Hepatocyte (in vitro differentiated cells): ENCODE measurements at regions not wholly inside any gene's neighbourhood (a gene's known extent, or its start where the extent isn't known, plus 50 kb on each side); places are given as distances from the start of the nearest gene placed in this dataset.

Experiments
- DNase-seq: peaks from one replicate; pipeline ENCODE4 v3.0.0-alpha.2; 2016; ENCODE audit warnings: low spot score
- H2AFZ ChIP-seq: fragments of 200-600 bp; sonication (generic); 2 replicates; pipeline ENCODE4 v1.6.0; 2016; ENCODE audit warnings: antibody characterized with exemption, mild to moderate bottlenecking
- H3K27ac ChIP-seq: fragments of 200-600 bp; sonication (generic); 2 replicates; pipeline ENCODE4 v1.5.1; 2016; ENCODE audit warnings: mild to moderate bottlenecking
- H3K27me3 ChIP-seq: fragments of 200-600 bp; sonication (generic); 2 replicates; pipeline ENCODE4 v1.6.1; 2016
- H3K36me3 ChIP-seq: fragments of 200-600 bp; sonication (generic); replicated peaks from 2 replicates; pipeline ENCODE4 v1.5.1; 2016; ENCODE audit warnings: low read depth; ENCODE audit not compliant: insufficient read depth
- H3K4me1 ChIP-seq: fragments of 200-600 bp; sonication (generic); 2 replicates; pipeline ENCODE4 v1.5.1; 2016; ENCODE audit warnings: mild to moderate bottlenecking, moderate library complexity; ENCODE audit not compliant: insufficient read depth
- H3K4me2 ChIP-seq: fragments of 200-600 bp; sonication (generic); 2 replicates; pipeline ENCODE4 v1.6.0; 2016
- H3K4me3 ChIP-seq: fragments of 200-600 bp; sonication (generic); 2 replicates; pipeline ENCODE4 v1.5.1; 2016; ENCODE audit warnings: mild to moderate bottlenecking
- H3K79me2 ChIP-seq: fragments of 200-600 bp; sonication (generic); 2 replicates; pipeline ENCODE4 v1.6.0; 2017; ENCODE audit warnings: mild to moderate bottlenecking
- H3K9me2 ChIP-seq: fragments of 200-600 bp; sonication (generic); replicated peaks from 2 replicates; pipeline ENCODE4 v1.6.0; 2017; ENCODE audit warnings: mild to moderate bottlenecking; ENCODE audit not compliant: insufficient read depth
- H3K9me3 ChIP-seq: fragments of 200-600 bp; sonication (generic); 2 replicates; pipeline ENCODE4 v1.5.1; 2016; ENCODE audit warnings: low read depth, mild to moderate bottlenecking
- H4K20me1 ChIP-seq: fragments of 200-600 bp; sonication (generic); 2 replicates; pipeline ENCODE4 v1.6.0; 2016; ENCODE audit warnings: mild to moderate bottlenecking; ENCODE audit not compliant: insufficient read depth, poor library complexity, severe bottlenecking
- EZH2 ChIP-seq: fragments of 200-600 bp; sonication (generic); IDR thresholded peaks from 2 replicates; pipeline ENCODE4 v1.6.1; 2016; ENCODE audit warnings: antibody characterized with exemption, mild to moderate bottlenecking, borderline replicate concordance
- EZH2phosphoT487 ChIP-seq: fragments of 200-600 bp; sonication (generic); IDR thresholded peaks from one replicate; pipeline ENCODE4 v1.6.1; 2018; ENCODE audit warnings: antibody characterized with exemption, mild to moderate bottlenecking, low read depth, moderate library complexity; ENCODE audit not compliant: unreplicated experiment, severe bottlenecking
- WGBS: methylation state at CpG from one replicate; pipeline ENCODE4 v1.1.6; 2016; ENCODE audit warnings: low lambda C conversion rate; ENCODE audit errors: missing lambda C conversion rate; 5-methylcytosine and 5-hydroxymethylcytosine counted together
- TF ChIP-seq, protein P1 (sequence below): fragments of 200-600 bp; sonication (generic); IDR thresholded peaks from 2 replicates; pipeline ENCODE4 v1.5.1; 2016; ENCODE audit warnings: antibody characterized with exemption, mild to moderate bottlenecking; ENCODE audit not compliant: poor library complexity

DNA sequence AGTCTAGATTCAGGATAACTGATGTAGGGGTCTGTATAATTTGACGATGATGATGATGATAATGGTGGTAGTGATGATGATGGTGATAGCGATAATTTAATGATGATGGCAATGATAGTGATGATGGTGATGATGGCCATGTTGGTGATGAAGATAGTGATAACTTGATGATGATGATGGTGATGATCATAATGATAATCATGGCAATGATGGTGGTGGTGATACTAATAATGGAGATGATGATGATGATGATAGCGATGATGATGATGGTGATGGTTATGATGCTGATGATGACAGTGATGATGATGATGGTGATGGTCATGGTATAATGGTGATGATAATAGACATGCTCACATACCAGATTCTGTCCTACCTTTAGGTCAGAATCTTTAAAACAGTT is 66.2 kb upstream of the SEZ6L start:
- TF ChIP-seq EZH2phosphoT487 = no peak
- TF ChIP-seq, protein P1, sequence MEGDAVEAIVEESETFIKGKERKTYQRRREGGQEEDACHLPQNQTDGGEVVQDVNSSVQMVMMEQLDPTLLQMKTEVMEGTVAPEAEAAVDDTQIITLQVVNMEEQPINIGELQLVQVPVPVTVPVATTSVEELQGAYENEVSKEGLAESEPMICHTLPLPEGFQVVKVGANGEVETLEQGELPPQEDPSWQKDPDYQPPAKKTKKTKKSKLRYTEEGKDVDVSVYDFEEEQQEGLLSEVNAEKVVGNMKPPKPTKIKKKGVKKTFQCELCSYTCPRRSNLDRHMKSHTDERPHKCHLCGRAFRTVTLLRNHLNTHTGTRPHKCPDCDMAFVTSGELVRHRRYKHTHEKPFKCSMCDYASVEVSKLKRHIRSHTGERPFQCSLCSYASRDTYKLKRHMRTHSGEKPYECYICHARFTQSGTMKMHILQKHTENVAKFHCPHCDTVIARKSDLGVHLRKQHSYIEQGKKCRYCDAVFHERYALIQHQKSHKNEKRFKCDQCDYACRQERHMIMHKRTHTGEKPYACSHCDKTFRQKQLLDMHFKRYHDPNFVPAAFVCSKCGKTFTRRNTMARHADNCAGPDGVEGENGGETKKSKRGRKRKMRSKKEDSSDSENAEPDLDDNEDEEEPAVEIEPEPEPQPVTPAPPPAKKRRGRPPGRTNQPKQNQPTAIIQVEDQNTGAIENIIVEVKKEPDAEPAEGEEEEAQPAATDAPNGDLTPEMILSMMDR = no peak
- no peak for TF ChIP-seq EZH2
- H3K36me3 ChIP-seq = no peaks in the 10 kb centered on the region
- no peak overlapping the region for H3K4me3 ChIP-seq
- no peaks in the 10 kb centered on the region for H3K27me3 ChIP-seq
- no peak overlapping the region for H3K4me2 ChIP-seq
- no peak for DNase-seq
- 91% methylated on average over 3 of the region's 3 CpGs for WGBS
- H4K20me1 ChIP-seq = no peaks in the 10 kb centered on the region
- H3K4me1 ChIP-seq = no peaks in the 10 kb centered on the region
- no peaks in the 10 kb centered on the region for H3K9me3 ChIP-seq
- H3K9me2 ChIP-seq = no peaks in the 10 kb centered on the region
- no peaks in the 10 kb centered on the region for H3K79me2 ChIP-seq
- H3K27ac ChIP-seq = no peak overlapping the region
- no peak overlapping the region for H2AFZ ChIP-seq

DNA sequence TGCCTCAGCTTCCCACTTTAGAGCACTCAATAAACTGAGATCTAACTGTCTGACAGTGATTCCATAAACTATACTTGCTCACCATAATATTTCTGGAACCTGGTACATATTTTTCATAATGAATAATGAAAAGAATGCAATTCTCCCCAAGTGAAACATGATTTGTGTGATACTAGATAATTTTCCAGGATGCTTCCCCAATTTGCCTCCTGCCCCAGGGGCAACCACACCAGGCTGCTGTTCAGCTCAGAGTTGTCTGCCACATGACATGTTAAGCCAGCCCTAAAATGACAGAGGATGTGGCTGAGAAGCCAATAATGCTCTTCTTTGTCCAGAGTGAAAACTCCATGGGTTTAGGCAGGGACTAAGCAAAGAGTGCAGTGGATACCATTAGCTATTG is 62.9 kb upstream of the SEZ6L start:
- Histone ChIP-seq H3K4me3 (no peak overlapping the region), H3K36me3 (no peaks in the 10 kb centered on the region)

DNA sequence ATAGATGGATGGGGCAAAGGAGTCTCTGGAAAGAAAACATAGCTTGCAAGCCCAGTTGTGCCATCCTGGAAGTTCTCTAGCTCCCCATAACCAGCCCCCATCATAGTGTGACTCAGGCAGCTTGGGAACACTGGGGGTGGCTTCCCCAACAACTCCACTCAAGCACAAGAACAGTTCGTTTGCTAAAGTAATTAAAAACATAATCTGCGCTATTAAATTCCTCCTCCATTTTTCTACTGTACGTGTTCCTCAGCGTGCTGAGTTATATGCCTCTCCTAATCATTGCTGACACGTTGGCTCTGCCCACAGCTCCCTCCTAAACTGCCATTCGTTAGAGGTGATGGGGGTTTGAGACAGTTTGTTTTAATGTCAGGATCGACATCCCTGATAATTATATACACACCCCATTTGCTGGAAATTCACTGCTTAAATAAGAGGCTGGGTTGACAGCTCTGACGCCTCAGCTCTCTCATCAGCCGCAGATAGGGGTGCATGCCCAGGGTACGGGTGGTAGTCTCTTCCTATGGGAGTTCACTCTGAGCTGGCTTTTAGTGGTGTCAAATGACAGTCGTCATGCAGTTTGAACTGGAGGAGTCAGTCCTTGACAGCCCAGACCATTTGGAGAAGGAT is 59.5 kb upstream of the SEZ6L start:
- TF ChIP-seq, protein P1 = no peak
- TF ChIP-seq EZH2 (no peak), EZH2phosphoT487 (no peak)
- H2AFZ ChIP-seq = no peak overlapping the region
- H3K4me3 ChIP-seq = no peak overlapping the region
- H3K27me3 ChIP-seq = no peaks in the 10 kb centered on the region
- no peaks in the 10 kb centered on the region for H3K79me2 ChIP-seq
- H3K27ac ChIP-seq = no peak overlapping the region
- no peaks in the 10 kb centered on the region for H3K9me3 ChIP-seq
- no peak overlapping the region for H3K4me2 ChIP-seq
- no peaks in the 10 kb centered on the region for H3K4me1 ChIP-seq
- no peak for DNase-seq
- no peaks in the 10 kb centered on the region for H3K9me2 ChIP-seq
- H4K20me1 ChIP-seq = no peaks in the 10 kb centered on the region
- 80% methylated on average over 11 of the region's 11 CpGs for WGBS
- H3K36me3 ChIP-seq = no peaks in the 10 kb centered on the region

More for the DNA sequence above, 62.9 kb upstream of the SEZ6L start:
- Histone ChIP-seq H3K9me3 (no peaks in the 10 kb centered on the region), H3K4me2 (no peak overlapping the region), H2AFZ (no peak overlapping the region), H4K20me1 (no peaks in the 10 kb centered on the region), H3K9me2 (no peaks in the 10 kb centered on the region), H3K79me2 (no peaks in the 10 kb centered on the region), H3K27me3 (no peaks in the 10 kb centered on the region), H3K27ac (no peak overlapping the region), H3K4me1 (no peaks in the 10 kb centered on the region)
- DNase-seq = no peak
- TF ChIP-seq EZH2 (no peak), EZH2phosphoT487 (no peak)
- TF ChIP-seq, protein P1 = no peak
